ENCODE measurements at regions not wholly inside any gene's neighbourhood (a gene's known extent, or its start where the extent isn't known, plus 50 kb on each side); places are given as distances from the start of the nearest gene placed in this dataset.

DNA sequence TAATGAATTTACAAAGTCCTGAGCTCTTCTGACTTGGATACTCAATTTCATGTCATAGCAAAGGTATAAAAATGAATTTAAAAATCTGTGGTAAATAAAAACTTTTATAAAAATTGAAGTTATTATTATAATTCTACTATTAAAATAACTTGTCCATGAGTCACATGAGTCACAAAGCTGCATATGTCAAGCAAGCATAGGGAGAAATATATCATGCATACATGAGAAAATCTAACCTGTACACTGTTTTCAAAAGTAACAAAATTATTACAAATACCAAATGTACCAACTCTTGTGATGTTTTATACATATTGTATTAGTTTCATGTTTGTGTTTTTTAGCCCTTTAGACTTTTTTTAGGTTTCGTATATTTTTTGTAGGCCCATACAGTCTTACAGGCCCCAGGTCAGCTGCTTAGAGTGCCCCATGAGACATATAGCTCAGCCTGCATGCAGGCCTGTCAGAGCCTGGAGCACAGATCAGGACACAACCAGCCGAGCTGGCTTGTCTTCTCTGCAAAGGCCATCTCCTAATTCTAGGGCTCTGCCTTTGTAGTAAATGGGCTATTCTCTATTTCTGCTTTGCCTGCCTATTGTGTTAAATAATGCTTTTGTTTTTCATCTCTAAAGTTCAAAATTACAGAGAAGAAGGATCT lies 818.7 kb upstream of the TENM3 start:
- TF ChIP-seq, protein P1, sequence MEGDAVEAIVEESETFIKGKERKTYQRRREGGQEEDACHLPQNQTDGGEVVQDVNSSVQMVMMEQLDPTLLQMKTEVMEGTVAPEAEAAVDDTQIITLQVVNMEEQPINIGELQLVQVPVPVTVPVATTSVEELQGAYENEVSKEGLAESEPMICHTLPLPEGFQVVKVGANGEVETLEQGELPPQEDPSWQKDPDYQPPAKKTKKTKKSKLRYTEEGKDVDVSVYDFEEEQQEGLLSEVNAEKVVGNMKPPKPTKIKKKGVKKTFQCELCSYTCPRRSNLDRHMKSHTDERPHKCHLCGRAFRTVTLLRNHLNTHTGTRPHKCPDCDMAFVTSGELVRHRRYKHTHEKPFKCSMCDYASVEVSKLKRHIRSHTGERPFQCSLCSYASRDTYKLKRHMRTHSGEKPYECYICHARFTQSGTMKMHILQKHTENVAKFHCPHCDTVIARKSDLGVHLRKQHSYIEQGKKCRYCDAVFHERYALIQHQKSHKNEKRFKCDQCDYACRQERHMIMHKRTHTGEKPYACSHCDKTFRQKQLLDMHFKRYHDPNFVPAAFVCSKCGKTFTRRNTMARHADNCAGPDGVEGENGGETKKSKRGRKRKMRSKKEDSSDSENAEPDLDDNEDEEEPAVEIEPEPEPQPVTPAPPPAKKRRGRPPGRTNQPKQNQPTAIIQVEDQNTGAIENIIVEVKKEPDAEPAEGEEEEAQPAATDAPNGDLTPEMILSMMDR (IDR thresholded peaks at IDR 0.05; ENCODE audit: low read length): no peak
- TF ChIP-seq EZH2phosphoT487 (IDR thresholded peaks at IDR 0.05; ENCODE audit: low read length): no peak

Measured in MM.1S (cell line).